Hepatocyte (in vitro differentiated cells): ENCODE measurements at regions not wholly inside any gene's neighbourhood (a gene's known extent, or its start where the extent isn't known, plus 50 kb on each side); places are given as distances from the start of the nearest gene placed in this dataset.

Source experiments
- EZH2 ChIP-seq: fragments of 200-600 bp; sonication (generic); IDR thresholded peaks from 2 replicates; pipeline ENCODE4 v1.6.1; 2016; ENCODE audit warnings: antibody characterized with exemption, mild to moderate bottlenecking, borderline replicate concordance
- EZH2phosphoT487 ChIP-seq: fragments of 200-600 bp; sonication (generic); IDR thresholded peaks from one replicate; pipeline ENCODE4 v1.6.1; 2018; ENCODE audit warnings: antibody characterized with exemption, mild to moderate bottlenecking, low read depth, moderate library complexity; ENCODE audit not compliant: unreplicated experiment, severe bottlenecking
- TF ChIP-seq, protein P1 (sequence below): fragments of 200-600 bp; sonication (generic); IDR thresholded peaks from 2 replicates; pipeline ENCODE4 v1.5.1; 2016; ENCODE audit warnings: antibody characterized with exemption, mild to moderate bottlenecking; ENCODE audit not compliant: poor library complexity

DNA sequence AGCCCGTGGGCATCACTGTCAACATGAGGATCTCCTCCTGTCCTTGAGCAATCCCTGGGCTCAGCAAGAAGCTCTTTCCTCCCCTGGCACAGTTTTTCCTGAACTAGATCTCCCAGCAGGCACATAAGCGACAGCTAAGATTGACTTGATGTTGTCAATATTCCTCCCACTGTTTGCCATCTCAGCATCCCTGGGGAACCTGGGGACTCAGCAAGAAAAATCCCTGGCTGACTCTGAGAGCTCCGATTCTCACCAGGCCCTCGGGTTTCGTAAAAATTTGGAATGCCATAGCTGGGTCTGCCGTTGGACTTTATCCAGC, 687.2 kb downstream of the MATN1 start:
- TF ChIP-seq EZH2 (no peak), EZH2phosphoT487 (no peak)
- TF ChIP-seq, protein P1, sequence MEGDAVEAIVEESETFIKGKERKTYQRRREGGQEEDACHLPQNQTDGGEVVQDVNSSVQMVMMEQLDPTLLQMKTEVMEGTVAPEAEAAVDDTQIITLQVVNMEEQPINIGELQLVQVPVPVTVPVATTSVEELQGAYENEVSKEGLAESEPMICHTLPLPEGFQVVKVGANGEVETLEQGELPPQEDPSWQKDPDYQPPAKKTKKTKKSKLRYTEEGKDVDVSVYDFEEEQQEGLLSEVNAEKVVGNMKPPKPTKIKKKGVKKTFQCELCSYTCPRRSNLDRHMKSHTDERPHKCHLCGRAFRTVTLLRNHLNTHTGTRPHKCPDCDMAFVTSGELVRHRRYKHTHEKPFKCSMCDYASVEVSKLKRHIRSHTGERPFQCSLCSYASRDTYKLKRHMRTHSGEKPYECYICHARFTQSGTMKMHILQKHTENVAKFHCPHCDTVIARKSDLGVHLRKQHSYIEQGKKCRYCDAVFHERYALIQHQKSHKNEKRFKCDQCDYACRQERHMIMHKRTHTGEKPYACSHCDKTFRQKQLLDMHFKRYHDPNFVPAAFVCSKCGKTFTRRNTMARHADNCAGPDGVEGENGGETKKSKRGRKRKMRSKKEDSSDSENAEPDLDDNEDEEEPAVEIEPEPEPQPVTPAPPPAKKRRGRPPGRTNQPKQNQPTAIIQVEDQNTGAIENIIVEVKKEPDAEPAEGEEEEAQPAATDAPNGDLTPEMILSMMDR: no peak
